ENCODE measurements at regions not wholly inside any gene's neighbourhood (a gene's known extent, or its start where the extent isn't known, plus 50 kb on each side); places are given as distances from the start of the nearest gene placed in this dataset.

GRCh38 chr11:23398052-23398451, 537.8 kb upstream of the CCDC179 start:
- TF ChIP-seq CTCF (IDR thresholded peaks at IDR 0.05) (no peak), ZFX (IDR thresholded peaks at IDR 0.05; ENCODE audit: borderline replicate concordance) (no peak)
